ENCODE measurements at regions not wholly inside any gene's neighbourhood (a gene's known extent, or its start where the extent isn't known, plus 50 kb on each side); places are given as distances from the start of the nearest gene placed in this dataset.

DNA sequence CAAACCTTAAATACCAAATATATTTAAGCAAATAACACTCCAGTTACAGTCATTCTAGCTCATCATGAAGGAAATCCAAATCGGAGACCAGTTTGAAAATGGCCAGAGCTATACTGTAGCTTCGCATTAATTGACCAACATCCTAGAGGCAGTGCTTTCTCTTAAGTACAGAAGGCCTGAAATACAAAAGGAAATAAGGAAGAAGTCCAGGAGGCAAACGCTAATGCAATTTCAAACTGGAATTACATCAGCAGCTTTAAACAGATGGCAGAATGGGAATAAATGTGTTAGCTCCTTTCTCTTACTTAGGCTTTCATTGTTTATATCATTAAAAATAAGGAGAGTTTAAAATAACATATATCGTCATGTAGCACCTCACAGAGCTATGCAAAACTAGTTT lies 197.0 kb downstream of the SEC61B start:
- H3K56ac ChIP-seq (replicated peaks; ENCODE audit: insufficient read length, low read depth, low read length), result no peak overlapping the region
- FAIRE-seq, result no peak
- H2BK5ac ChIP-seq (ENCODE audit: low read depth, low read length), result no peak overlapping the region
- no peak overlapping the region for H3K18ac ChIP-seq (ENCODE audit: extremely low read depth, low read length)
- H4K20me1 ChIP-seq (replicated peaks in 1 of 2; ENCODE audit: control insufficient read depth in 1 of 2, insufficient read depth in 2 of 2, low read length in 2 of 2), result no peaks in the 10 kb centered on the region
- H4K91ac ChIP-seq (replicated peaks; ENCODE audit: insufficient read length, low read length), result no peak overlapping the region
- no peak overlapping the region for H3K9ac ChIP-seq (replicated peaks in 1 of 4; ENCODE audit: extremely low read depth in 1 of 4, low read depth in 3 of 4, low read length in 3 of 4)
- no peak overlapping the region for H3K4ac ChIP-seq (replicated peaks; ENCODE audit: insufficient read length, low read depth, low read length)
- H3K79me1 ChIP-seq (ENCODE audit: low read depth, low read length), result no peaks in the 10 kb centered on the region
- H2BK120ac ChIP-seq (replicated peaks; ENCODE audit: low read depth, low read length), result no peak overlapping the region
- TF ChIP-seq MAFK (IDR thresholded peaks at IDR 0.05; ENCODE audit: low read depth, low read length), result no peak
- no peak for TF ChIP-seq CTBP2 (IDR thresholded peaks at IDR 0.05; ENCODE audit: borderline replicate concordance, insufficient read depth, insufficient read length, low read length)
- TF ChIP-seq RAD21 (IDR thresholded peaks at IDR 0.05 in 1 of 2, conservative IDR thresholded peaks at IDR 0.05 in 1 of 2; ENCODE audit: low read depth in 2 of 2, low read length in 2 of 2), result no peak
- ChIA-PET POLR2A (ENCODE audit: partially characterized antibody) (no interaction called here), CTCF (ENCODE audit: partially characterized antibody) (interaction anchor here (0.6 to 1.5 kb wide), 5 partner anchors 12 to 440 kb away, joined by 3 to 5 read pairs (median 4); no protein-coding TSS in a partner anchor)
- no peak overlapping the region for H2BK15ac ChIP-seq (ENCODE audit: low read length)
- no peak overlapping the region for H3K23ac ChIP-seq (ENCODE audit: insufficient read length)
- H3K27me3 ChIP-seq (replicated peaks in 1 of 4; ENCODE audit: control insufficient read depth in 3 of 4, extremely low read depth in 1 of 4, insufficient read depth in 3 of 4, low read length in 3 of 4), result no peaks in the 10 kb centered on the region
- H4K8ac ChIP-seq (ENCODE audit: extremely low read depth, insufficient read depth, low read length), result no peak overlapping the region
- no peaks in the 10 kb centered on the region; the same call in 1 of the 2 replicates for H3K23me2 ChIP-seq (ENCODE audit: low read depth, low read length)
- no peaks in the 10 kb centered on the region for H3K9me3 ChIP-seq (ENCODE audit: insufficient read depth in 2 of 2, low read depth in 1 of 2, low read length in 1 of 2)
- H2AK5ac ChIP-seq (ENCODE audit: low read depth, low read length), result no peak overlapping the region
- H2BK12ac ChIP-seq (ENCODE audit: low read depth, low read length), result no peak overlapping the region
- 90% methylated on average over 4 of the region's 4 CpGs; no CpG with 5 or more reads in 1 of the 2 experiments for WGBS, 2 experiments (ENCODE audit: extremely low coverage in 1 of 2, insufficient coverage in 1 of 2, insufficient read length in 1 of 2, insufficient replicate concordance in 2 of 2, low coverage in 1 of 2, low lambda C conversion rate in 2 of 2, missing lambda C conversion rate in 1 of 2)
- H3K27ac ChIP-seq (ENCODE audit: low read depth, low read length), result no peak overlapping the region
- DNase-seq (ENCODE audit: low read depth in 1 of 2, low spot score in 2 of 2), result no peak
- H3K14ac ChIP-seq (ENCODE audit: insufficient read length), result no peak overlapping the region
- H3K79me2 ChIP-seq (ENCODE audit: control insufficient read depth in 1 of 2, insufficient read depth in 2 of 2, low read length in 2 of 2), result no peaks in the 10 kb centered on the region
- no peaks in the 10 kb centered on the region for H3K4me1 ChIP-seq (replicated peaks in 1 of 4; ENCODE audit: control insufficient read depth in 3 of 4, insufficient read depth in 4 of 4, low read length in 3 of 4)
- no peak overlapping the region for H3K4me2 ChIP-seq (ENCODE audit: insufficient read depth in 1 of 2, low read depth in 2 of 2, low read length in 2 of 2)
- H4K5ac ChIP-seq (ENCODE audit: insufficient read length, low read depth, low read length), result no peak overlapping the region
- no peaks in the 10 kb centered on the region for H3K36me3 ChIP-seq (ENCODE audit: control insufficient read depth in 2 of 4, insufficient read depth in 4 of 4, low read length in 3 of 4)
- H2AFZ ChIP-seq (ENCODE audit: low read length), result no peak overlapping the region
- H2BK20ac ChIP-seq (ENCODE audit: low read length), result no peak overlapping the region
- H3K4me3 ChIP-seq (ENCODE audit: extremely low read depth in 1 of 4, insufficient read depth in 2 of 4, low read depth in 3 of 4, low read length in 4 of 4), result no peak overlapping the region
